GM21367 (cell line): ENCODE measurements at regions not wholly inside any gene's neighbourhood (a gene's known extent, or its start where the extent isn't known, plus 50 kb on each side); places are given as distances from the start of the nearest gene placed in this dataset.

Experiments
- ATAC-seq: cut with Tn5 transposase; IDR thresholded peaks from one replicate; pipeline ENCODE4 v1.9.1; 2021; ENCODE audit not compliant: unreplicated experiment

- no peak for ATAC-seq
Measured at GRCh38 chrX:109312757-109313156, 169.1 kb downstream of the GUCY2F start.

- no peak for ATAC-seq
Measured at GRCh38 chrX:109310031-109310430, 171.9 kb downstream of the GUCY2F start.

GRCh38 chrX:109301177-109301576, 180.7 kb downstream of the GUCY2F start:
- ATAC-seq, result no peak

- no peak for ATAC-seq
Measured at GRCh38 chrX:109300415-109300814, 181.5 kb downstream of the GUCY2F start.

GRCh38 chrX:109299091-109299490, 182.8 kb downstream of the GUCY2F start:
- no peak for ATAC-seq

- ATAC-seq, result no peak
Measured at GRCh38 chrX:109294097-109294814, 187.6 kb downstream of the GUCY2F start.

- no peak for ATAC-seq
Measured at GRCh38 chrX:109283870-109284269, 198.0 kb downstream of the GUCY2F start.

GRCh38 chrX:109281483-109282275, 200.2 kb downstream of the GUCY2F start:
- ATAC-seq, result peak; percentile 72

GRCh38 chrX:109274806-109275205, 207.1 kb downstream of the GUCY2F start:
- no peak for ATAC-seq

GRCh38 chrX:109270580-109271484, 211.1 kb downstream of the GUCY2F start:
- ATAC-seq, result peak; percentile 89

GRCh38 chrX:109268340-109268739, 213.5 kb downstream of the GUCY2F start:
- ATAC-seq, result no peak

GRCh38 chrX:109266034-109266433, 215.9 kb downstream of the GUCY2F start:
- no peak for ATAC-seq

GRCh38 chrX:109264878-109265277, 217.0 kb downstream of the GUCY2F start:
- peak; percentile 67 for ATAC-seq

- no peak for ATAC-seq
Measured at GRCh38 chrX:109261279-109261678, 220.6 kb downstream of the GUCY2F start.

GRCh38 chrX:109252789-109253188, 229.1 kb downstream of the GUCY2F start:
- ATAC-seq, result no peak

GRCh38 chrX:109218761-109219160, 263.1 kb downstream of the GUCY2F start:
- ATAC-seq, result no peak

GRCh38 chrX:109199726-109200125, 282.2 kb downstream of the GUCY2F start:
- no peak for ATAC-seq

GRCh38 chrX:109190542-109190941, 291.3 kb downstream of the GUCY2F start:
- peak; percentile 36 for ATAC-seq

- peak; percentile 70 for ATAC-seq
Measured at GRCh38 chrX:109187473-109188168, 294.3 kb downstream of the GUCY2F start.

GRCh38 chrX:109186939-109187338, 294.9 kb downstream of the GUCY2F start:
- ATAC-seq, result no peak
